A204.1 (cell line): ENCODE measurements at regions not wholly inside any gene's neighbourhood (a gene's known extent, or its start where the extent isn't known, plus 50 kb on each side); places are given as distances from the start of the nearest gene placed in this dataset.

Experiments
- FAIRE-seq: peaks from 2 replicates; lab custom pipeline; 2012; peaks lifted over from hg19 to GRCh38; lab: Jason Lieb, UNC

GRCh38 chr7:80288175-80289122, 153.8 kb downstream of the GNAI1 start:
- FAIRE-seq: no peak

- FAIRE-seq: no peak
Observed at GRCh38 chr7:80287400-80288174, 153.0 kb downstream of the GNAI1 start.

GRCh38 chr7:80286611-80287010, 152.0 kb downstream of the GNAI1 start:
- FAIRE-seq: no peak

- no peak for FAIRE-seq
Observed at GRCh38 chr7:80284855-80285254, 150.2 kb downstream of the GNAI1 start.

- no peak for FAIRE-seq
Observed at GRCh38 chr7:80279760-80280159, 145.1 kb downstream of the GNAI1 start.

- FAIRE-seq: no peak
Observed at GRCh38 chr7:80278737-80279136, 144.1 kb downstream of the GNAI1 start.

GRCh38 chr7:80277434-80278427, 143.1 kb downstream of the GNAI1 start:
- no peak for FAIRE-seq
